ENCODE measurements at regions not wholly inside any gene's neighbourhood (a gene's known extent, or its start where the extent isn't known, plus 50 kb on each side); places are given as distances from the start of the nearest gene placed in this dataset.
A peak's percentile ranks its signal among the peaks of the same experiment; 100 is the strongest.

DNA sequence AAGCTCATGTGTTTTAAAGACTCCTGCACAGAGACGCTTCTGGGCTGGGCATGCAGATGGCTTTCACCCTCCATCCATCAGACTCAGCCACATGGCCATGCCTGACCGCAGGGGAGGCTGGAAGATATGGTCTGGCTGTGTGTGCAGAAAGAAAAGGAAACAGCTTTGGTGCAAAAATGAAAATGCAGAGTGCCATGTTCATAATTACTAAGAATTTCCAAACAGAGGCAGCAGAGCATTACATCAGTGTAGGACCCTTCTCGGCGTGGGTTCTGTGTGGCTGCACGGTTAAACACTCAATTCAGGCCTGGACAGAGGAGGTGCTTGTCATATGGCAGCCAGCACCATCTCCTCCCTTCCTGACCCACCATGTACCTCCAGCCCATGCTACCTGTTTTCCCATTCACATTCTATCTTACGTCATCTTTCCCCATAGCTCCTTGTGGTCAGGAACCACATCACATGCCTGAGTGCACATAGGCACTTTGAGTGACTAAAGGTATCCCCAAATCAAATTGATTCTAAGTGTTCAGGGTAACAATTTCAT lies 200.3 kb upstream of the ID2 start:
- Histone ChIP-seq H3K27ac (ENCODE audit: low read depth in 1 of 2, low read length in 2 of 2) (no peak overlapping the region), H3K4me2 (replicated peaks; ENCODE audit: extremely low read depth, low read length, poor library complexity, severe bottlenecking) (no peak overlapping the region), H4K20me1 (ENCODE audit: insufficient read depth, low read length) (no peaks in the 10 kb centered on the region), H3K4me1 (ENCODE audit: control insufficient read depth in 1 of 2, insufficient read depth in 2 of 2, low read length in 2 of 2) (peaks cover 50 to 53% of the 10 kb centered on the region in 2 donors), H2AFZ (ENCODE audit: insufficient read depth, low read depth, low read length, poor library complexity, severe bottlenecking) (no peak overlapping the region), H3K79me2 (ENCODE audit: insufficient read depth, low read length) (no peaks in the 10 kb centered on the region), H3K27me3 (ENCODE audit: control insufficient read depth in 2 of 2, insufficient read depth in 2 of 2, low read length in 2 of 2) (no peaks in the 10 kb centered on the region), H3K9me3 (replicated peaks in 1 of 2; ENCODE audit: control insufficient read depth in 1 of 2, insufficient read depth in 1 of 2, low read length in 2 of 2) (no peaks in the 10 kb centered on the region), H3K9ac (ENCODE audit: insufficient read depth, low read length, poor library complexity, severe bottlenecking) (no peak overlapping the region), H3K4me3 (replicated peaks in 1 of 3; ENCODE audit: low read depth in 2 of 3, low read length in 3 of 3) (no peak overlapping the region), H3K36me3 (replicated peaks in 1 of 2; ENCODE audit: control insufficient read depth in 1 of 2, insufficient read depth in 2 of 2, low read length in 2 of 2) (no peaks in the 10 kb centered on the region)
- 11% methylated on average over 4 of the region's 6 CpGs for WGBS (ENCODE audit: insufficient coverage)
- Mint-ChIP-seq H3K4me3 (no peak overlapping the region), H3K36me3 (peaks cover 0 to 8% of the 10 kb centered on the region in 2 donors), H3K9me3 (no peaks in the 10 kb centered on the region), H3K27me3 (ENCODE audit: low read depth in 3 of 3) (peaks cover 0 to 5% (median 0%) of the 10 kb centered on the region in 3 donors), H3K4me1 (peaks cover 71% of the 10 kb centered on the region), H3K27ac (no peak overlapping the region)
- no peak for DNase-seq
- intact Hi-C loops (cut with micrococcal nuclease), result loop anchor here in 1 of 2 donors (5.0 kb wide), 1 partner anchor 46 kb away; no protein-coding TSS in a partner anchor
- TF ChIP-seq, protein P1, sequence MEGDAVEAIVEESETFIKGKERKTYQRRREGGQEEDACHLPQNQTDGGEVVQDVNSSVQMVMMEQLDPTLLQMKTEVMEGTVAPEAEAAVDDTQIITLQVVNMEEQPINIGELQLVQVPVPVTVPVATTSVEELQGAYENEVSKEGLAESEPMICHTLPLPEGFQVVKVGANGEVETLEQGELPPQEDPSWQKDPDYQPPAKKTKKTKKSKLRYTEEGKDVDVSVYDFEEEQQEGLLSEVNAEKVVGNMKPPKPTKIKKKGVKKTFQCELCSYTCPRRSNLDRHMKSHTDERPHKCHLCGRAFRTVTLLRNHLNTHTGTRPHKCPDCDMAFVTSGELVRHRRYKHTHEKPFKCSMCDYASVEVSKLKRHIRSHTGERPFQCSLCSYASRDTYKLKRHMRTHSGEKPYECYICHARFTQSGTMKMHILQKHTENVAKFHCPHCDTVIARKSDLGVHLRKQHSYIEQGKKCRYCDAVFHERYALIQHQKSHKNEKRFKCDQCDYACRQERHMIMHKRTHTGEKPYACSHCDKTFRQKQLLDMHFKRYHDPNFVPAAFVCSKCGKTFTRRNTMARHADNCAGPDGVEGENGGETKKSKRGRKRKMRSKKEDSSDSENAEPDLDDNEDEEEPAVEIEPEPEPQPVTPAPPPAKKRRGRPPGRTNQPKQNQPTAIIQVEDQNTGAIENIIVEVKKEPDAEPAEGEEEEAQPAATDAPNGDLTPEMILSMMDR (IDR thresholded peaks at IDR 0.05), result no peak

DNA sequence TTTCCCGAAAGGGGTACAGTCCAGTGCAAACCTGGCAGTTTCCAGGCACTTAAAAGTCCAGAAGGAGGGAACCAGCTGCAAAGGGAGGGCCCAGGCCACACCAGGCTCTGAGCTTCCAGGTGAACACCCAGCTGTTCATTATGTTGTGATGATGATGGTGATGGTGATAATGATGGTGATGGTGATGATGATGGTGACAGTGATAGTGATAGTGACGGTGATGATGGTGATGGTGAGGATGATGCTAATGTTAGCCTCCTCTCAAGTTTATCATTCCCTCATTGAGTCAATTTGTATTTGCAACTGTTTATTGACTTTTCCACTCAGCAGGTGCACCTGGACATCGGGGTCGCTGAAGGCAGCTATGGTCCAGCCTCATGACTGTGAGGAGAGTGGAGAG lies 199.4 kb upstream of the ID2 start:
- Histone ChIP-seq H3K4me2 (replicated peaks; ENCODE audit: extremely low read depth, low read length, poor library complexity, severe bottlenecking) (no peak overlapping the region), H4K20me1 (ENCODE audit: insufficient read depth, low read length) (no peaks in the 10 kb centered on the region), H3K36me3 (replicated peaks in 1 of 2; ENCODE audit: control insufficient read depth in 1 of 2, insufficient read depth in 2 of 2, low read length in 2 of 2) (no peaks in the 10 kb centered on the region), H3K27ac (ENCODE audit: low read depth in 1 of 2, low read length in 2 of 2) (no peak overlapping the region), H3K4me3 (replicated peaks in 1 of 3; ENCODE audit: low read depth in 2 of 3, low read length in 3 of 3) (no peak overlapping the region), H3K79me2 (ENCODE audit: insufficient read depth, low read length) (no peaks in the 10 kb centered on the region), H2AFZ (ENCODE audit: insufficient read depth, low read depth, low read length, poor library complexity, severe bottlenecking) (no peak overlapping the region), H3K9me3 (replicated peaks in 1 of 2; ENCODE audit: control insufficient read depth in 1 of 2, insufficient read depth in 1 of 2, low read length in 2 of 2) (no peaks in the 10 kb centered on the region), H3K4me1 (ENCODE audit: control insufficient read depth in 1 of 2, insufficient read depth in 2 of 2, low read length in 2 of 2) (peaks cover 45 to 48% of the 10 kb centered on the region in 2 donors), H3K27me3 (ENCODE audit: control insufficient read depth in 2 of 2, insufficient read depth in 2 of 2, low read length in 2 of 2) (no peaks in the 10 kb centered on the region), H3K9ac (ENCODE audit: insufficient read depth, low read length, poor library complexity, severe bottlenecking) (no peak overlapping the region)
- Mint-ChIP-seq H3K27ac (peak overlapping the region in 1 of 7 donors; percentile 51), H3K9me3 (no peaks in the 10 kb centered on the region), H3K36me3 (peaks cover 0 to 8% of the 10 kb centered on the region in 2 donors), H3K4me1 (peaks cover 68% of the 10 kb centered on the region), H3K27me3 (ENCODE audit: low read depth in 3 of 3) (peaks cover 0 to 4% (median 0%) of the 10 kb centered on the region in 3 donors), H3K4me3 (no peak overlapping the region)
- TF ChIP-seq, protein P1 (IDR thresholded peaks at IDR 0.05), result no peak
- intact Hi-C loops (cut with micrococcal nuclease), result loop anchor here in 1 of 2 donors (5.0 kb wide), 1 partner anchor 45 kb away; no protein-coding TSS in a partner anchor
- DNase-seq, result no peak
- WGBS (ENCODE audit: insufficient coverage), result 100% methylated on average over 1 of the region's 4 CpGs

All from CD14-positive monocyte (primary cell).